ENCODE measurements at regions not wholly inside any gene's neighbourhood (a gene's known extent, or its start where the extent isn't known, plus 50 kb on each side); places are given as distances from the start of the nearest gene placed in this dataset.

DNA sequence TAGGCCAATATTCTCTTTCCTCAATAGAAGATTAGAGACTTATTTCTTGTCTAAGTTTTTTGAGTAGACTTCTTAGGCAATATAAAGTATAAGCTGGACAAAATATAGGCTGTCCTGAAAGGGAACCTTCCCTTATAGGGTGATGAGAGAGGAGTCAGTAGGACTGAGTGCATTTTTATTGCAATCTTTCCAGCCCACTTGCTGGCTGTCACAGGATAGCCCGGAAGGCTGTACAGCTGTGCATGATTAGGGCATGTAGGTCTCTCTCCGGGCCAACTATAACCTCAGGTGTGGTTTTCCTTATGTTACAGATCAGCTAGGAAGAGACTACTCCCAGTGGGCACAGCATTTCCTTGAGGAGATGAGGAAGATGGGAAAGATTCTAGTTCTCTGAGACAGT lies 159.8 kb upstream of the MEF2C start:
- no peak overlapping the region for H3K4me3 ChIP-seq (ENCODE audit: low read depth, low read length)
- no peak for DNase-seq (ENCODE audit: low read depth)

DNA sequence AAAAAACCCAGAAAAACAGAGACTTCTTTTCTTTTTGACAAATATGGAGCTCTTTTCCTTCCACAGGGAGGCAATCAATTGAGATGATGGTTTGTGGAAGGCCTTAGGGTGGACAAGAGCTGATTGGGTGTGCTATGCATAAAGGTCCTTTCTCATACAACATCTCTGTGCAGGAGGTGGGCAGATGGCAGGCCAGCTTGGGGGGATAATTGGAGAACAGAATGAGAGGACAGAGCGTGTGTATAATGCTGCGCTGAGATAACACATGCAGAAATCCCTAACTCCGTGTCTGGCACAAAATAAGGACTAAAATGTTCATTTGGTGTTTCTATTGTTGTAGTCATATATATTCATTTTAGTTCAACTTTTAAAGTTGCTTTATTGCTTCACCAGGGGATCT lies 159.0 kb upstream of the MEF2C start:
- no peak for DNase-seq (ENCODE audit: low read depth)
- no peak overlapping the region for H3K4me3 ChIP-seq (ENCODE audit: low read depth, low read length)

DNA sequence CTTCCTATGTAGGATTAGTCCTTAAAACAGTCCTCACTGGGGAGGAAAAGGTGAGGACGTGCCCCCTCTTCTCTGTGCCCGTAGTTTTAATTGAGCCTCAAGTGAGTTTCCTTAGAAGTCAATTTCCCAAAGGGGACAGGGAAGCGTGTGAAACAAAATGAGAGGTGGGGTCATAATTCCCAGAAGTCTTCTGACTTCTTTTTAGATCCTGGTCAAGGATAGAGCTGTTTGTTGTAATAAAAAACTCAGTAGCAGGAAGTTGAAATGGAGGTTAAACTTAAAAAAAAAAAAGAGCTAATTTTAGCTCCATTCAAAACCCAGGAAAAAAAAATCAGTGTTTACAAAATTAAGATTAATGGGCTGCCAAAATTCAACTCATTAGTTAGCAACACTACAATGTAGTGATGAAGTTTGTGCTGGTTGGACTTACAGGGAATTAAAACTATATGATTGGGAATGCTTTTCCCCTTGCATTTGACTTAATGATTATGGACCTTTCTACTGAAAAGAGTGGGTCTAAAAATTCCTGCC lies 158.3 kb upstream of the MEF2C start:
- H3K4me3 ChIP-seq (ENCODE audit: low read depth, low read length), result no peak overlapping the region
- no peak for DNase-seq (ENCODE audit: low read depth)

DNA sequence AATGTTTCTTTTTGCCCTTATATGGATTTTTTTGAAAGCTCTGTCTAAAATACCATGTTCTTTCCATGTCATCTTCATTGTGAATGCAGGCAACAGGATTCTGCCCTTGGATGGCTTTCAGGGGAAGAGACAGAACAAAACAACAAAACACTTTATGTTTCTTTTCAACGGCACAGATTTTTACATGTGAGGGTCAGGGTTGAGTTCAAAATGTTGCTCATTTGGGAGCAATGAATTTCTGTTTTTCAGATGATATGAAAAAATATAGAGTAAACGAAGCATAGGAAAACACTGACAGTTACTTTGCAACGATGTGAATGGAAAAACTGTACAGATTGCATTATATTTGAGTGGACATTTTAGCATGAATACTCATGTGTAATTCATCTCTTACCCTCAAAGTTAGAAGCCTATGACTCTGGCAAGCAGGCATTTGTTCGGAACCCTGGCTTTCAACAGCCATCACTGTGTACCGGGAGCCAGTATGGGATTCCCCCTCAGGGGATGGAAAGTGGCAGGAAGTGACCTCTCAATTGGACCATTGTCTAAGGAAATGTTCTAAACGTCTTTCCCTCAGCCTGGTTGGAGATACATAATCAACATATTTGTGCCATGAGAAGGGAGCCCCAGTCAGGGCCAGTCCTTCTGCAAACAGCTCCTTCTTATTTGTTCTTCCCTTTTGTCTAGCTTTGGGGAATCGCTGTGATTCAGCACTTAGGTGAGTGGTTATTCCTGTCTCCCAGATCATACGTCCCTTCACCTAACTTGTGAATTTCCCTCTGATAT lies 153.9 kb upstream of the MEF2C start:
- DNase-seq (ENCODE audit: low read depth), result no peak
- H3K4me3 ChIP-seq (ENCODE audit: low read depth, low read length), result no peak overlapping the region

DNA sequence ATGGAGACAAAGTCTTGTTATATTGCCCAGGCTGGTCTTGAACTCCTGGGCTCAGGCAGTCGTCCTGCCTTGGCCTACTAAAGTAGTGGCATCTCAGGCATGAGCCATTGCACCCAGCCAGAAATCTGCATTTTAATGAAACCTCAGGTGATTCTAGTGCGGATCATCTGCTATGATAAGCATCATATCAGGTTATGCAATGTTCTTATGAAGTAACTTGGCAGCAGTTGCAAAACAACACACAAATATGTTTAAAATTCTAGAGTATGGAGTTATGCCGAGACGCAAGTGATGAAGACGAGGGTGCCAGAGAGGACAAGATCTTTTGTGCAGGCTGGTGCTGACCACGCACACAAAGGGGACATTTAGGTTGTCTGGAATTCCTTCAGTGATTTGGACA lies 153.2 kb upstream of the MEF2C start:
- no peak overlapping the region for H3K4me3 ChIP-seq (ENCODE audit: low read depth, low read length)
- no peak for DNase-seq (ENCODE audit: low read depth)

DNA sequence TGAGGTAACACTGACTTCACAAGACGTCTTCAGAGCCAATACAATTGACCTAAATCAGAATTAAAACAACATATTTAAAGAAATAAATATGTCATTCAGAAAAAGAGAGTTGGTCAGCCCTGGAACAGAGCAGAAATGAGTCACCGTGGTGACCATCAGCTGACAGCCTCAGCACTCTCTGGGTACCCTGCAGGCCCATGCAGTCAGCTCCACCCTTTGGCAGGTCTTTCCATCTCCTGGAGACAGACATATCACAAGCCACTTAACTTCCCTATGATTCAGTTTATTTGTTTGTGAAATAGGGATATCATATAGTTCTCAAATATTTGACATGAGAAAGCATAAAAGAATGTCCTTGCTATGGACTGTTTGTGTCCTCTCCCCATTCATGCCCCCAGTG lies 151.6 kb upstream of the MEF2C start:
- H3K4me3 ChIP-seq (ENCODE audit: low read depth, low read length), result no peak overlapping the region
- no peak for DNase-seq (ENCODE audit: low read depth)

DNA sequence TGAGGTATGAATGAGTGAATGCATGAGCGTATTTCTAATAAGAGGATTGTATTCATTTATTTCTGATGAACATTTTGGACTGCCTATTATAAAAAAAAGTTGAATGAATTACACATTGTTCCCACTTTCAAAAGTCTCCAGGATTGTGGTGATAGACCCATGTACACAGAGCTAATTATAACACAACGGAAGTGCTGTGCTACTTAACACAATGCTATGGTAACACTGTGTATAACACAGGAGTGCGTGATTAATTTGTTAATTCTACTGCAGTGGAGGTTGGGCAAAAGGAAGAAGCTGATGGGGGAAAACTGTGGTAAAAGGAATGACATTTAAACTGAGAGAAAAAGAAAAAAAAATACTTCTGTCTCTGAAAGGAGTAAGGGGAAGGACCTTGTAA lies 147.8 kb upstream of the MEF2C start:
- no peak overlapping the region for H3K4me3 ChIP-seq (ENCODE audit: low read depth, low read length)
- no peak for DNase-seq (ENCODE audit: low read depth)

DNA sequence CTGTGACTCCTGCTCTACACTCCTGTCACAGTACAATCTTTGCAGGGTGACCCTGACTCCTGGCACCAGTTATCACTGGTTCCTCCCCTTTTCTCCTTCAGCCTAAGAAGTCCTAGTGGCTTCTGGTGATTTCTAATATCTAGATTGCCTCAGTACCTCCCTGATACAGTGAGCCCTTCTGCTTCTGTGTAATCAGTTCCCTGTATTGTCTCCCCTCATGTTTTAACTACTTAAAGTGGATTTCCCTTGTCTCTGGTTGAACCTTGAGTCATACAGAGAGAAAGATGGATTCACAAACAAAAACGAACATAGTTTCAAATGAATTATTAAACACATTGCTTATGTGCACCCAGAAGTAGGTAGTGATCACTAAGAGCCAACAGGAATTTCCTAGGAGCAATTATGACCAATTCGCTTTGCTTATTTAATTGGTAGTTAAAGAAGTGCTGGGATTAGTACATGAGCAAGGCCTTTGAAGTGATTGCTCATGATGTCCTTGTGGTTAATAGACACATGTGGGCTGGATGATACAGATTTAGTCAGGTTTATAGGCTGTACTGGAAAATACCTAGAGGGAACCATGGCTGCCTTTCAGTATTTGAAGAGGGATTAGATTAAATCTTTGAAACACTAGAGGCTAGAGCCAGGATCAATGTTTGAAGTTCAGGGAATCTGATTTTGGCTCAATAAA lies 145.8 kb upstream of the MEF2C start:
- no peak for DNase-seq (ENCODE audit: low read depth)
- H3K4me3 ChIP-seq (ENCODE audit: low read depth, low read length), result no peak overlapping the region

DNA sequence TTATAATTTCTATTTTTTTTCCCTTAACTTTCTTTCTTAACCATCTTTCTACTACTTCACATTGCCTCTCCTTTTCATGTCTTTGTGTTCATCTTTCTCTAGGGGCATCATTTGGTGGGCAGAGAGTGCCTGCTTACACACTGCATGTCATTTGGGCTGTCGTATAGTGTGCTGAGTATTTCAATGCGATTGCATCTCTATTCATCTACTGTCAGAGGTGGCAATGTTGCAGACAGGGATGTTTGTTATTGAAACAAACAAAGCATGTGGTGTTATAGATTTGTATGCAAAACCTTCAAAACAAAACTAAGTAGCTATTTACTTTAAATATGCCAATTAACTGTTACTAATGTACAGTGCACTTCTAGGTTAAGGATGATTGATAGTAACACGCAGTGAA lies 141.1 kb upstream of the MEF2C start:
- no peak for DNase-seq (ENCODE audit: low read depth)

DNA sequence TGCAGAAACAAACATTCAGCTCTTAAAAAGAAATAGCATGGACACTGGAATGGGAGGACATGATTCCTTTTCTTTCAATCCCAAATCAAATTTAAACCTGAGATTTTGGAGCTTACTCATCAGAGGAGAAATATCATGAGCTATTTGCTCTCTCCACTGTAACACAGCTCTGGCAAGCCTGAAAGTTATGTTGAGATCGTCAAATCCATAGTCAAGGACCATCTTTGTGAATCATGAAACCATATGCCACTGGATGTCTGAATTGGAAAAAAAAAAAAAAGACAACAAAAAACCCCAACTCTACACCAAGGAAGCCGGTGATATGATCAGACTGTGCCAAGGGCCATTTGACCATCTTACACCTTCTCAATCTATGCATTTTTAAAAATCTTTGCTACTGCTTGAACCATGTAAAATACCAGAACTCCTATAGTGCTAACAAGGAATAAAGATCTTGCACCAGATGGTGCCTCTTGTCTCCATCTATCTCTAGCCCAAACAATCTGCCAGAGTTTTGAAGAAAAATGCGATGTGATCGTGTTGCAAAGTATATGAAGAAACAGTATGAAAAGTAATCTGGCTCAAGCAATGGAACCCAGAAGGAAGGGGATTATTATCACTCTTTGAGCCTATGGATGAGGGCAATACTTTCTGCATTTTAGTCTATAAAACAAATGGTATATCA lies 138.1 kb upstream of the MEF2C start:
- no peak for DNase-seq (ENCODE audit: low read depth)
- H3K4me3 ChIP-seq (ENCODE audit: low read depth, low read length), result no peak overlapping the region

More for the DNA sequence above, 141.1 kb upstream of the MEF2C start:
- H3K4me3 ChIP-seq (ENCODE audit: low read depth, low read length), result no peak overlapping the region

DNA sequence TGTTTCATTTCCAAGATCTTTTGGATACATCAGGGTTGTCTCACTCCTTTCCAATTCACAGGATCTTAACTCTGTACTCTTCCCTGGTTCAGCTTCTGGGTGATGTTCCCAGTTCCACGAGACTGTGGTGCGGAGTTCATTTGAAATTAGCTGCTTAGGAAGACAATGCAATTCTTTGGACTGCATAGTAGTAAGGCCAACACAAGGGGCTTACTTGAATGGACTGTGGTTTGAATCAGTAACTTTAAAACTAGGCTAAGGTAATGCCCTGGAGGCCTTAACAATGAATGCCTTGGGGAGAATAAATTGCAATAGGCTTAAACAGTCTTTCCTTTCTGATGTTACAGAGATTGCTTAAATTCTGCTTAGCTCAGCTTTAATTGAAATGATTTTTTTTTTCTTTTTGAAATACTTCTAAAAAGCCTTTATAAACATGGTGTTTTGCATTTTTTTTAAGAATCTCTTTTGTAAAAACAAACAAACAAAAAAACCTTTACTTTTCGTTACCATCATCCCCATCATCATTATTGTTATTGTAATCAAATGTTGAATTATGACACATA lies 133.8 kb upstream of the MEF2C start:
- no peak for DNase-seq (ENCODE audit: low read depth)
- H3K4me3 ChIP-seq (ENCODE audit: low read depth, low read length), result no peak overlapping the region

DNA sequence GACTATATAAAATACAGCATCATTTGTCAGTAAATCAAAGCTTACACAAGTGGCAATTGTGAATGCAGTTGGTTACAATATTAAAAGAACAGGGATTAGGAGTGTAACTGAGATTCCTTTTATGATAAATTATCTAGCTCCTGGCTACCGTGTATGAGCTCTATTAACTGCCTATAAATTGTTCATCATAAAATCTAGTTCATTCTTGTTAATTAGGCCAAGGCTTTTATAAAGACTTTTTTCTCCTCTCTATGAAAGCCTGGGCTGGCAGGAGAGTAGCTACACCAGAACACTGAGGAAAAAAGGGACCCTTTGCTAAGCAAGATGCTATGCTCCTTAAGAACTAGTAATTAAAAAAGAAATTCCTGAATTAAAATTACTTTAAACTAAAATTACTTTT lies 132.4 kb upstream of the MEF2C start:
- no peak overlapping the region for H3K4me3 ChIP-seq (ENCODE audit: low read depth, low read length)
- no peak for DNase-seq (ENCODE audit: low read depth)

DNA sequence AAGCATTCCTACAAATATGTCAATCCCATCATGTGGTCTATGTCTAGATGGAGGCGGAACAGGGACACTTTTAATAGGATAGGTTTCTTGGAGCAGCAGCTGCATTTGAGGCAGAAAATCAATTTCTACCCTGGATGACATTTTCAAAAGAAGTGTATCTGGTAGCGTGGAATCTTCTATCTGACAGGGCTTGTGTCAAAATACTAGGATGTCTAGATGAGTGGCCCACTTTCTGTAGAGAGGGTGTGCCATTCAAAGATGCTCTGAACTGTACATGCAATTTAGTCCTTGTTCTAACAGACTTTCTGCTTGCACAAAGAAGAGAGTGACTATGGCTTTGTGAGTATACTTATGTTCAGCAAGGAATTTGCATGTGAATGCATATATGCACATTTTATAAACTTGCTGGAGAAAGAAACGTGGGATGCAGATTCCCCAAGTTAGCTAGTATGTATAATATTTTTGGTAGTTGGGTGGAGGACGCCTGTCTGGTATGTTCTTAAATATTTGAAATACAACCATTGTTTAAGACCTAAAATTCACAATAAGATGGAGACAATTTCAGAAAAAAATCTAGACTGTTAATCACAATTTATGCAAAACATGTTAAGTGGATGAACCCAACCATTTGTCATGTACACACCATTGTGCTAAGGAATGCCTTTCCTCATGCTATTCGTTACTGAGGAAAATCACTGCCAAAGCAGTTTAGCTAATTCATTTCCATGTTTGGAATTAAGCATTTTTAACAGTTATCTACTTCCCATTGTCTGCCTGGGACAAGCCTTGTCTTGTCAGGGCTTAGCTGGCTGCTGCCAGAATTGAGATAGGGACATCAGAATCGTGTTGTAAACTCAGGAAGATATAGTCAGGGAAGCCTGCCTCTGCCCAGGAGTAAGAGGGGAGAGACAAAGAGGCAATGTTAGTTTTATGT lies 129.1 kb upstream of the MEF2C start:
- DNase-seq (ENCODE audit: low read depth), result no peak
- H3K4me3 ChIP-seq (ENCODE audit: low read depth, low read length), result no peak overlapping the region

DNA sequence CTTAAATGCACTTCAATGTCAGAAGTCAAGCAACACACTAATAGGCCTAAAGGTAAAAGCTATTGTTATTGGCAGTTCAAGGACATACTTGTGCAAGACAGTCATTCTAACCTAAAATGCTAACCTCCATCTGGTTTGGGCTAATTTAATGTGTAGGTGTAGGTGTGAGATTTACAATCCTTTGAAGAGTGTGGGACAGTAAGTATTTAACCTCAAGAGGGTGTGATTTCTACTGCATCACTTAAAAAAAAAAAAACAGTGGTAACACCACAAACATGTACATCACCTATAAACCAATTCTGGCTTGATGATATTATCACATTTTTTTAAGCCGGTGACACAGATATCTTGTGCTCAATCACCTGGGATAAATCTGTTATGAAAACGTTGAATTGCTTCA lies 127.5 kb upstream of the MEF2C start:
- no peak overlapping the region for H3K4me3 ChIP-seq (ENCODE audit: low read depth, low read length)
- DNase-seq (ENCODE audit: low read depth), result no peak

DNA sequence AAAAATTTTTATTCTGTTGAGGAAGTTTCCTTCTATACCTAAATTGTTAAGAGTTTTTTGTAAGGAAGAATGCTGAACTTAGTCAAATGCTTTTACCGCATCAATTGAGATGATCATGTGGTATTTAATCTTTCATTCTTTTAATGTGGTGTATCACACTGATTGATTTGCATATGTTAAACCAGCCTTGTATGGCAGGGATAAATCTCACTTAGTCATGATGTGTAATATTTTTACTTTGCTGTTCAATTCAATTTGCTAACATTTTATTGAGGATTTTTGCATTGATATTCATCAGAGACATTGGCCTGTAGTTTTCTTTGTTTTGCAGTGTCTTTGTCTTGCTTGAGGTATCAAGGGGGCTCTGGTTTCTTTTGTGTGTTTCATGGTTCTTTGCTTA lies 125.3 kb upstream of the MEF2C start:
- no peak for DNase-seq (ENCODE audit: low read depth)
- no peak overlapping the region for H3K4me3 ChIP-seq (ENCODE audit: low read depth, low read length)

DNA sequence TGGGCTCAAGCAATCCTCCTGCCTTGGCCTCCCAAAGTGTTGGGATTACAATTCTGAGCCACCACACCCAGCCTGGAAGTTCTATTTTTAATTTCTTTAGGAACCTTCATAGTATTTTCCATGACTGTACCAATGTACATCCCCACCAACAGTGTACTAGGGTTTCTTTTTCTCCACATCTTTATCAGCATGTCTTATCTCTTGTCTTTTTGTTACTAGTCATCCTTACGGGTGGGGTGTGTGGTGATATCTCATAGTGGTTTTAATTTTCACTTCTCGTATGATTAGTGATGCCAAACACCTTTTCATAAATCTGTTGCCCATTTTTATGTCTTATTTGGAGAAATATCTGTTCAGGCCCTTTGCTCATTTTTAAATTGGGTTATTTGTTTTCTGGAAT lies 123.0 kb upstream of the MEF2C start:
- H3K4me3 ChIP-seq (ENCODE audit: low read depth, low read length), result no peak overlapping the region
- no peak for DNase-seq (ENCODE audit: low read depth)

DNA sequence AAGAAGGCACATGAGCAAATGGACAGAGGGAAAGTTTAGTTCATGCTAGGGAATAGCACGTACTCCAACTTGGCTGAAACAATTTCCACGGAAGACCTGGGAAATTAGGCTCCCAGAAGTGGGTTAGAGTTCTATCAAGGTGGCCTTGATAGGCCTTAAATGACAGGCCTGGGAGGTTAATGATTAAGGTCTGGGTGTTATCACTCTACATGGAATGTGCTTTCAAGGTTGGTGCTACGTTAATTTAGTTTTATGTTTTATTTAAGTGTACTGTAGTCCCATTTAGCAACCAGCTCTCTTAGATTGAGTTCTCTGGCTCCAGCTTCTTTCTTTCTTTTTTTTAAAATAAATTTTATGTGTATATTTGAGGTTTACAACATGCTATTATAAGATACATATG lies 121.4 kb upstream of the MEF2C start:
- no peak for DNase-seq (ENCODE audit: low read depth)
- H3K4me3 ChIP-seq (ENCODE audit: low read depth, low read length), result no peak overlapping the region

DNA sequence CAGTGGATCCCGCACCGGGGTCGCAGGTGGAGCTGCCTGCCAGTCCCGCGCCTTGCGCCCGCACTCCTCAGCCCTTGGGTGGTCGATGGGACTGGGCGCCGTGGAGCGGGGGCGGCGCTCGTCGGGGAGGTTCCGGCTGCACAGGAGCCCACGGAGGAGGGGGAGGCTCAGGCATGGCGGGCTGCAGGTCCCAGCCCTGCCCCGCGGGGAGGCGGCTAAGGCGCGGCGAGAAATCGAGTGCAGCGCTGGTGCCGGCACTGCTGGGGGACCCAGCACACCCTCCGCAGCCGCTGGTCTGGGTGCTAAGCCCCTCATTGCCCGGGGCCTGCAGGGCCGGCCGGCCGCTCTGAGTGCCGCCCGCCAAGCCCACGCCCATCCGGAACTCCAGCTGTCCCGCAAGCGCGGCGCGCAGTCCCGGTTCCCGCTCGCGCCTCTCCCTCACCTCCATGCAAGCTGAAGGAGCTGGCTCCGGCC lies 120.6 kb upstream of the MEF2C start:
- DNase-seq (ENCODE audit: low read depth), result no peak

DNA sequence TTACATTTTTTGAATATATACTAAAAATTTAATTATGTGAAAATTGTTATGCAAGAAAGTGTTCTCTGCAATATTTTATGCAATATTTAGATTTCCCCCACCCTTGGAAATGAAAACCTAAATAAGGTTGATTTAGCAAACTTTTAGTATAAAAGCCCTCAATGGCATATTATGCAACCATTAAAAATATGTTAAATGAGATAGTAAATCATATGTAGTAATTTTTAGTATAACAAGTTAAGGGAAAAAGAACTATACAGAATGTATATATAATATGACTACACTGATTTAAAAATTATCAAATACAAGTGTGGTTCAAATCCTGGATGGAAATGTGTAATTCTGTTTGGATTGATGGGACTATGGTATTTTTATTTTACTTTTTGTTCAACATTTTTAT lies 116.9 kb upstream of the MEF2C start:
- DNase-seq (ENCODE audit: low read depth), result no peak
- no peak overlapping the region for H3K4me3 ChIP-seq (ENCODE audit: low read depth, low read length)

More for the DNA sequence above, 120.6 kb upstream of the MEF2C start:
- no peak overlapping the region for H3K4me3 ChIP-seq (ENCODE audit: low read depth, low read length)
